Loucy (cell line): ENCODE measurements at regions not wholly inside any gene's neighbourhood (a gene's known extent, or its start where the extent isn't known, plus 50 kb on each side); places are given as distances from the start of the nearest gene placed in this dataset.

ENCODE experiments used
- H2AFZ ChIP-seq: fragments of 200-600 bp; sonication (generic); 2 replicates; pipeline ENCODE4 v1.6.0; 2016; ENCODE audit warnings: antibody characterized with exemption, mild to moderate bottlenecking, low read length, moderate library complexity
- H3F3A ChIP-seq: fragments of 200-600 bp; 2 replicates; pipeline ENCODE4 v1.6.0; 2016; ENCODE audit warnings: antibody characterized with exemption, low read depth, mild to moderate bottlenecking
- H3K27me3 ChIP-seq: fragments of 200-600 bp; sonication (generic); 2 replicates; pipeline ENCODE4 v1.6.1; 2014; ENCODE audit warnings: low read length, mild to moderate bottlenecking; ENCODE audit not compliant: insufficient read depth, poor library complexity, severe bottlenecking
- H3K36me3 ChIP-seq: fragments of 200-600 bp; sonication (generic); 2 replicates; pipeline ENCODE4 v1.6.1; 2016; ENCODE audit warnings: low read length; ENCODE audit not compliant: insufficient read depth
- H3K4me1 ChIP-seq: fragments of 200-600 bp; sonication (generic); 2 replicates; pipeline ENCODE4 v1.5.1; 2014; ENCODE audit warnings: low read length, mild to moderate bottlenecking; ENCODE audit not compliant: insufficient read depth, poor library complexity, severe bottlenecking
- H3K4me2 ChIP-seq: fragments of 200-600 bp; sonication (generic); 2 replicates; pipeline ENCODE4 v1.6.0; 2014; ENCODE audit warnings: antibody characterized with exemption, low read length, low read depth, mild to moderate bottlenecking; ENCODE audit not compliant: poor library complexity, severe bottlenecking
- H3K4me3 ChIP-seq: fragments of 200-600 bp; sonication (generic); 2 replicates; pipeline ENCODE4 v1.5.1; 2014; ENCODE audit warnings: low read length, mild to moderate bottlenecking, mixed read lengths; ENCODE audit not compliant: poor library complexity, severe bottlenecking
- H3K79me2 ChIP-seq: fragments of 200-600 bp; sonication (generic); 2 replicates; pipeline ENCODE4 v1.6.1; 2014; ENCODE audit warnings: low read length; ENCODE audit not compliant: insufficient read depth
- H3K9ac ChIP-seq: fragments of 200-600 bp; sonication (generic); 2 replicates; pipeline ENCODE4 v1.6.0; 2014; ENCODE audit warnings: mild to moderate bottlenecking, low read depth, low read length, moderate library complexity; ENCODE audit not compliant: poor library complexity, severe bottlenecking
- H3K9me2 ChIP-seq: fragments of 200-600 bp; sonication (generic); replicated peaks from 2 replicates; pipeline ENCODE4 v1.6.1; 2016; ENCODE audit warnings: low read depth, low read length, mixed read lengths
- H3K9me3 ChIP-seq: fragments of 200-600 bp; sonication (generic); 2 replicates; pipeline ENCODE4 v1.6.1; 2014; ENCODE audit warnings: mild to moderate bottlenecking, antibody characterized with exemption, low read length, low read depth; ENCODE audit not compliant: insufficient read depth
- H4K20me1 ChIP-seq: fragments of 200-600 bp; sonication (generic); 2 replicates; pipeline ENCODE4 v1.6.0; 2014; ENCODE audit warnings: antibody characterized with exemption, low read length, mild to moderate bottlenecking; ENCODE audit not compliant: insufficient read depth, poor library complexity, severe bottlenecking
- CTCF ChIP-seq: fragments of 200-600 bp; sonication (generic); conservative IDR thresholded peaks from 2 replicates; pipeline ENCODE4 v1.5.1; 2014; ENCODE audit warnings: mild to moderate bottlenecking, antibody characterized with exemption, low read length
- EZH2phosphoT487 ChIP-seq: fragments of 200-600 bp; IDR thresholded peaks from 2 replicates; pipeline ENCODE4 v1.6.1; 2018; ENCODE audit warnings: antibody characterized with exemption, mild to moderate bottlenecking, moderate library complexity, borderline replicate concordance

GRCh38 chr5:163789870-163790269 is 284.5 kb downstream of the MAT2B start:
- Histone ChIP-seq H3K4me3 (no peak overlapping the region), H3K9me3 (no peaks in the 10 kb centered on the region), H3K9me2 (no peaks in the 10 kb centered on the region), H3K9ac (no peak overlapping the region), H4K20me1 (no peaks in the 10 kb centered on the region), H3K4me2 (no peak overlapping the region), H3F3A (no peaks in the 10 kb centered on the region), H3K4me1 (no peaks in the 10 kb centered on the region), H3K79me2 (no peaks in the 10 kb centered on the region), H2AFZ (no peak overlapping the region), H3K27me3 (no peaks in the 10 kb centered on the region), H3K36me3 (no peaks in the 10 kb centered on the region)
- TF ChIP-seq CTCF (no peak), EZH2phosphoT487 (no peak)

GRCh38 chr5:163790497-163790896 is 285.1 kb downstream of the MAT2B start:
- Histone ChIP-seq H3K79me2 (no peaks in the 10 kb centered on the region), H4K20me1 (no peaks in the 10 kb centered on the region), H3K27me3 (no peaks in the 10 kb centered on the region), H3K4me2 (no peak overlapping the region), H3F3A (no peaks in the 10 kb centered on the region), H3K4me1 (no peaks in the 10 kb centered on the region), H3K36me3 (no peaks in the 10 kb centered on the region), H3K9ac (no peak overlapping the region), H3K9me3 (no peaks in the 10 kb centered on the region), H3K4me3 (no peak overlapping the region), H3K9me2 (no peaks in the 10 kb centered on the region), H2AFZ (no peak overlapping the region)
- TF ChIP-seq CTCF (no peak), EZH2phosphoT487 (no peak)

- Histone ChIP-seq H3F3A (no peaks in the 10 kb centered on the region), H4K20me1 (no peaks in the 10 kb centered on the region), H3K79me2 (no peaks in the 10 kb centered on the region), H3K9ac (no peak overlapping the region), H2AFZ (no peak overlapping the region), H3K36me3 (no peaks in the 10 kb centered on the region), H3K4me3 (no peak overlapping the region), H3K4me2 (no peak overlapping the region), H3K9me2 (no peaks in the 10 kb centered on the region), H3K27me3 (no peaks in the 10 kb centered on the region), H3K4me1 (no peaks in the 10 kb centered on the region), H3K9me3 (no peaks in the 10 kb centered on the region)
- TF ChIP-seq EZH2phosphoT487 (no peak), CTCF (no peak)
These were observed 289.6 kb downstream of the MAT2B start for GRCh38 chr5:163794993-163795392.
